Sigmoid colon (tissue), 6 donors: ENCODE measurements at regions not wholly inside any gene's neighbourhood (a gene's known extent, or its start where the extent isn't known, plus 50 kb on each side); places are given as distances from the start of the nearest gene placed in this dataset.
"Not testable (repeated sequence)": the region's sequence is repeated elsewhere in the genome, so short reads cannot be mapped to it uniquely, and the experiment has no call there.

Experiments used
- DNase-seq: peaks from one replicate; pipeline ENCODE4 v3.0.0-alpha.2; 2019
- H3K27ac ChIP-seq, 4 donors: fragments of 200-600 bp; sonication (generic); one replicate each; pipeline ENCODE4 v1.5.1; 2016 to 2019; ENCODE audit warnings: mild to moderate bottlenecking in 1 of 4
- H3K27me3 ChIP-seq, 3 donors: fragments of 200-600 bp; sonication (generic); one replicate each; pipeline ENCODE4 v1.5.1; 2019; ENCODE audit warnings: mild to moderate bottlenecking in 1 of 3
- H3K36me3 ChIP-seq, 4 donors: fragments of 200-600 bp; sonication (generic); one replicate each; pipeline ENCODE4 v1.5.1; 2016 to 2019
- H3K4me1 ChIP-seq, 4 donors: fragments of 200-600 bp; sonication (generic); one replicate each; pipeline ENCODE4 v1.5.1; 2017 to 2019
- H3K4me3 ChIP-seq, 4 donors: fragments of 200-600 bp; sonication (generic); one replicate each; pipeline ENCODE4 v1.5.1; 2017 to 2019; ENCODE audit warnings: mild to moderate bottlenecking in 2 of 4, moderate library complexity in 1 of 4
- H3K9me3 ChIP-seq, 4 donors: fragments of 200-600 bp in 3 of 4; sonication (generic) in 3 of 4; one replicate each; pipeline versions ENCODE4 v1.5.1 to v1.6.1; 2013 to 2019
- EP300 ChIP-seq, 4 donors: sonication (generic); formaldehyde crosslinking; IDR thresholded peaks; one replicate each; pipeline ENCODE4 v1.6.1; 2017; ENCODE audit warnings: antibody characterized with exemption in 4 of 4
- POLR2A ChIP-seq, 2 donors: fragments of 450-650 bp; IDR thresholded peaks; one replicate each; pipeline ENCODE4 v1.6.1; 2016; ENCODE audit warnings: antibody characterized with exemption in 2 of 2, mild to moderate bottlenecking in 2 of 2, moderate library complexity in 2 of 2
- POLR2AphosphoS5 ChIP-seq, 4 donors: sonication (generic); formaldehyde crosslinking; IDR thresholded peaks; one replicate each; pipeline ENCODE4 v1.6.1; 2017; ENCODE audit warnings: antibody characterized with exemption in 4 of 4
- WGBS, 2 donors: extraction: QIAGEN DNeasy Blood & Tissue Kit; methylation state at CpG; one replicate each; pipeline ENCODE4 v1.1.7; 2013; 5-methylcytosine and 5-hydroxymethylcytosine counted together
- intact Hi-C: fragments of 100-400 bp; cut with DNase I; formaldehyde crosslinking; loops from one replicate; pipeline ENCODE4 v1.15.1; 2023
- TF ChIP-seq, protein P1 (sequence below), 4 experiments: fragments of 450-650 bp in 3 of 4; fragments of 200-600 bp in 1 of 4; IDR thresholded peaks; one replicate each; pipeline ENCODE4 v1.5.1; 2016 to 2019; ENCODE audit warnings: antibody characterized with exemption in 4 of 4, mild to moderate bottlenecking in 3 of 4, moderate library complexity in 2 of 4
- donor health status: healthy with polysubstance abuse.
- donor health status: healthy.

DNA sequence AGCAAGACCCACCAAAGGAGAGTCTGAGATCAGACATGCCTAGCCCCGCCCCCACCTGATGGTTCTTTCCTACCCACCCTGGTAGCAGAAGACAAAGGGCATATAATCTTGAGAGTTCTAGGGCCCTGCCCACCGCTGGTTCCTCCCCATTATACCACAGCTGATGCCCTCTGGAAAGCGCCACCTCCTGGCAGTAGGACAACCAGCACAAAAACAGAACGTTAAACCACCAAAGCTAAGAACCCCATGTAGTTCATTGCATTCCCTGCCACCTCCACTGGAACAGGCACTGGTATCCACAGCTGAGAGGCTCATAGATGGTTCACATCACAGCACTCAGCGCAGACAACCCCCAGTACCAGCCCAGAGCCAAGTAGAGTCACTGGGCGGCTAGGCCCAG, 81.2 kb upstream of the TRPC7 start:
- no peak for TF ChIP-seq EP300 (IDR thresholded peaks at IDR 0.05)
- TF ChIP-seq, protein P1, sequence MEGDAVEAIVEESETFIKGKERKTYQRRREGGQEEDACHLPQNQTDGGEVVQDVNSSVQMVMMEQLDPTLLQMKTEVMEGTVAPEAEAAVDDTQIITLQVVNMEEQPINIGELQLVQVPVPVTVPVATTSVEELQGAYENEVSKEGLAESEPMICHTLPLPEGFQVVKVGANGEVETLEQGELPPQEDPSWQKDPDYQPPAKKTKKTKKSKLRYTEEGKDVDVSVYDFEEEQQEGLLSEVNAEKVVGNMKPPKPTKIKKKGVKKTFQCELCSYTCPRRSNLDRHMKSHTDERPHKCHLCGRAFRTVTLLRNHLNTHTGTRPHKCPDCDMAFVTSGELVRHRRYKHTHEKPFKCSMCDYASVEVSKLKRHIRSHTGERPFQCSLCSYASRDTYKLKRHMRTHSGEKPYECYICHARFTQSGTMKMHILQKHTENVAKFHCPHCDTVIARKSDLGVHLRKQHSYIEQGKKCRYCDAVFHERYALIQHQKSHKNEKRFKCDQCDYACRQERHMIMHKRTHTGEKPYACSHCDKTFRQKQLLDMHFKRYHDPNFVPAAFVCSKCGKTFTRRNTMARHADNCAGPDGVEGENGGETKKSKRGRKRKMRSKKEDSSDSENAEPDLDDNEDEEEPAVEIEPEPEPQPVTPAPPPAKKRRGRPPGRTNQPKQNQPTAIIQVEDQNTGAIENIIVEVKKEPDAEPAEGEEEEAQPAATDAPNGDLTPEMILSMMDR (IDR thresholded peaks at IDR 0.05) = no peak
- H3K27me3 ChIP-seq = no peaks in the 10 kb centered on the region
- no peak for DNase-seq
- 79 to 90% methylated on average over 6 of the region's 6 CpGs for WGBS, 2 donors
- no peaks in the 10 kb centered on the region for H3K9me3 ChIP-seq
- no peaks in the 10 kb centered on the region for H3K36me3 ChIP-seq
- H3K4me1 ChIP-seq = no peaks in the 10 kb centered on the region
- no peak overlapping the region for H3K27ac ChIP-seq
- intact Hi-C loops = no loop called here
- no peak overlapping the region for H3K4me3 ChIP-seq

DNA sequence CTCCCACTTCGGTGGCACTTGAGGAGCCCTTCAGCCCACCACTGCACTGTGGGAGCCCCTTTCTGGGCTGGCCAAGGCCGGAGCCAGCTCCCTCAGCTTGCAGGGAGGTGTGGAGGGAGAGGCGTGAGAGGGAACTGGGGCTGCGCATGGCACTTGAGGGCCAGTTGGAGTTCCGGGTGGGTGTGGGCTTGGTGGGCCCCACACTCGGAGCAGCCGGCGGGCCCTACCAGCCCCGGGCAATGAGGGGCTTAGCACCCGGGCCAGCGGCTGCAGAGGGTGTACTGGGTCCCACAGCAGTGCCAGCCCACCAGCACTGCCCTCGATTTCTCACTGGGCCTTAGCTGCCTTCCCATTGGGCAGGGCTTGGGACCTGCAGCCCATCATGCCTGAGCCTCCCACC, 78.8 kb upstream of the TRPC7 start:
- 90 to 91% methylated on average over 12 of the region's 12 CpGs for WGBS, 2 donors
- intact Hi-C loops = not testable (repeated sequence)

DNA sequence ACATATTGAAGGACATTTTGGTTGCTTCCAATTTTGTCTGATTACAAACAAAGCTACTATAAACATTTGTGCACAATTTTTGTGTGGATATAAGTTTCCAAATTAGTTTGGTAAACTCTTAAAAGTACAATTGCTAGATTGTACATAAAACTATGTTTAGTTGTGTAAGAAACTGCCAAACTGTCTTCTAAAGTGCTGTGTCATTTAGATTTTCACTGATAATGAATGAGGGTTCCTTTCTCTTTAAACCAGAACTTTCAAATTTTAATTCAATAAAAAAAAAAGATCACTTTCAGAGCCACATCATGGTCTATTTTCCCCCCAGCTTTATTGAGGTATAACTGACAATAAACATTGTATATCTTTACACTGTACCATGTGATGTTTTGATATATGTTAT, 74.0 kb upstream of the TRPC7 start:
- intact Hi-C loops = no loop called here
- Histone ChIP-seq H3K9me3 (no peaks in the 10 kb centered on the region), H3K27ac (no peak overlapping the region), H3K27me3 (no peaks in the 10 kb centered on the region), H3K36me3 (no peaks in the 10 kb centered on the region), H3K4me3 (no peak overlapping the region), H3K4me1 (no peaks in the 10 kb centered on the region)
- no peak for DNase-seq
- TF ChIP-seq, protein P1 (IDR thresholded peaks at IDR 0.05) = no peak
- TF ChIP-seq POLR2A (IDR thresholded peaks at IDR 0.05) (no peak), EP300 (IDR thresholded peaks at IDR 0.05) (no peak), POLR2AphosphoS5 (IDR thresholded peaks at IDR 0.05) (no peak)

More for the DNA sequence above, 78.8 kb upstream of the TRPC7 start:
- not testable (repeated sequence) for H3K4me1 ChIP-seq, H3K27me3 ChIP-seq, H3K9me3 ChIP-seq, H3K36me3 ChIP-seq, DNase-seq, H3K4me3 ChIP-seq, H3K27ac ChIP-seq

DNA sequence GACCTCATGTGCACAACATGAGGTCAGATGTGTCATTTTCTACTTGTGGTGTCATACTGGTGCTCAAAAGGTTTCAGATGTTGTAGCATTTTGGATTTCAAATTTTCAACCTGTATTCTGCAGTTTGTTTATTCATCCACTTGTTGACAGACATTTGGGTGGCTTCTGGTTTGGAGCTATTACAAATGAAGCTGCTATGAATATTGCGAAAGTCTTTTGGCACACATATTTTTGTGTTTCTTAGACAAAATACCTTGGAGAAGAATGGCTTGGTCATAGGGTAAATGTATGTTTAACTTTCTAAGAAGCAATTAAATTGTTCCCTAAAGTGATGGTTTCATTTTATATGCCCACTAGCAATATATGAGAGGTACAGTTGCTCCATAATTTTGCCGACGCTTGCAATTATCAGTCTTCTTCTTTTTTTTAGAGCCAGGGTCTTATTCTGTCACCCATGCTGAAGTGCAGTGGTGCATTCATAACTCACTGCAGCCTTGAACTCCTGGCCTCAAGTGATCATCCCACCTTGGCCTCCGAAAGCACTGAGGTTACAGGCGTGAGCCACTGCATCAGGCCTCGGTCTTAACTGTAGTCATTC, 70.7 kb upstream of the TRPC7 start:
- intact Hi-C loops = no loop called here
- Histone ChIP-seq H3K4me3 (no peak overlapping the region), H3K36me3 (no peaks in the 10 kb centered on the region), H3K9me3 (no peaks in the 10 kb centered on the region), H3K27me3 (no peaks in the 10 kb centered on the region), H3K27ac (no peak overlapping the region), H3K4me1 (no peaks in the 10 kb centered on the region)
- 66 to 86% methylated on average over 6 of the region's 6 CpGs for WGBS, 2 donors
- DNase-seq = no peak
- TF ChIP-seq, protein P1 (IDR thresholded peaks at IDR 0.05) = no peak
- no peak for TF ChIP-seq POLR2AphosphoS5 (IDR thresholded peaks at IDR 0.05)
- TF ChIP-seq EP300 (IDR thresholded peaks at IDR 0.05) = no peak
- no peak for TF ChIP-seq POLR2A (IDR thresholded peaks at IDR 0.05)

DNA sequence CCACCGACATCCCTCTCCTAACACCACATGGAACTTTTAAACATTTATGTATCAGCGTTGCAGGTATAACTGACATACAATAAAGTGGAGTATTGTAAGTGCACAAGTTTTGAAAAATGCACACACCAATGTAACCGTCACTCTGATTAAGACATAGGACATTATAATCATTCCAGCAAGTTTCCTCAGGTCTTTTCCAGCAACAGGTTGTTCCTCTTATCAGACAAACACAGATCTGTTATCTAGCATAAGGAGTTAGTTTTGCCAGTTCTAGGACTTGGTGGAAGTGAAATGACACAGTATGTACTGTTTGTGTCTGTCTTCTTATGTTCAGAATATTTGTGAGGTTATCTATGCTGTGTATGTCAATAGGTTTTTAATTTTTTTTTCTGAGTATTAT, 69.5 kb upstream of the TRPC7 start:
- H3K4me1 ChIP-seq = no peaks in the 10 kb centered on the region
- H3K27ac ChIP-seq = no peak overlapping the region
- H3K9me3 ChIP-seq = no peaks in the 10 kb centered on the region
- no peak for DNase-seq
- H3K27me3 ChIP-seq = no peaks in the 10 kb centered on the region
- 86 to 90% methylated on average over 3 of the region's 3 CpGs for WGBS, 2 donors
- H3K36me3 ChIP-seq = no peaks in the 10 kb centered on the region
- intact Hi-C loops = no loop called here
- TF ChIP-seq POLR2AphosphoS5 (IDR thresholded peaks at IDR 0.05) (no peak), POLR2A (IDR thresholded peaks at IDR 0.05) (no peak), EP300 (IDR thresholded peaks at IDR 0.05) (no peak)
- TF ChIP-seq, protein P1 (IDR thresholded peaks at IDR 0.05) = no peak
- H3K4me3 ChIP-seq = no peak overlapping the region
